ENCODE measurements at regions not wholly inside any gene's neighbourhood (a gene's known extent, or its start where the extent isn't known, plus 50 kb on each side); places are given as distances from the start of the nearest gene placed in this dataset.
"Not testable (repeated sequence)": the region's sequence is repeated elsewhere in the genome, so short reads cannot be mapped to it uniquely, and the experiment has no call there.

GRCh38 chr6:135707426-135707825, 144.1 kb upstream of the PDE7B start:
- no peaks in the 10 kb centered on the region for H3K27me3 Mint-ChIP-seq (ENCODE audit: low read depth)
- H3K4me3 Mint-ChIP-seq = no peak overlapping the region
- peaks cover 17% of the 10 kb centered on the region for H3K4me1 Mint-ChIP-seq (ENCODE audit: low read depth)
- ATAC-seq (replicated peaks in 1 of 2) (no peak), DNase-seq (no peak)
- H3K27ac Mint-ChIP-seq = no peak overlapping the region
- peaks cover 0 to 2% of the 10 kb centered on the region in 2 donors for H3K9me3 Mint-ChIP-seq
- no peaks in the 10 kb centered on the region for H3K36me3 Mint-ChIP-seq (ENCODE audit: insufficient read depth in 2 of 2)

GRCh38 chr6:135710042-135710441, 141.5 kb upstream of the PDE7B start:
- H3K36me3 Mint-ChIP-seq (ENCODE audit: insufficient read depth in 2 of 2) = no peaks in the 10 kb centered on the region
- ATAC-seq (replicated peaks in 1 of 2) = no peak
- H3K27me3 Mint-ChIP-seq (ENCODE audit: low read depth) = no peaks in the 10 kb centered on the region
- H3K4me3 Mint-ChIP-seq = no peak overlapping the region
- no peaks in the 10 kb centered on the region for H3K9me3 Mint-ChIP-seq
- H3K4me1 Mint-ChIP-seq (ENCODE audit: low read depth) = no peaks in the 10 kb centered on the region
- no peak overlapping the region for H3K27ac Mint-ChIP-seq
- no peak for DNase-seq

- Mint-ChIP-seq H3K4me3 (peak overlapping the region in 1 of 2 donors; percentile 19), H3K9me3 (peaks cover 16 to 17% of the 10 kb centered on the region in 2 donors), H3K27me3 (ENCODE audit: low read depth) (no peaks in the 10 kb centered on the region), H3K27ac (no peak overlapping the region), H3K36me3 (ENCODE audit: insufficient read depth in 2 of 2) (peaks cover 8 to 30% of the 10 kb centered on the region in 2 donors), H3K4me1 (ENCODE audit: low read depth) (peaks cover 5% of the 10 kb centered on the region)
- DNase-seq (no peak), ATAC-seq (replicated peaks in 1 of 2) (no peak)
Measured at GRCh38 chr6:135722190-135722589, 129.3 kb upstream of the PDE7B start.

GRCh38 chr6:135722679-135723078, 128.8 kb upstream of the PDE7B start:
- no peak for DNase-seq
- peaks cover 5% of the 10 kb centered on the region for H3K4me1 Mint-ChIP-seq (ENCODE audit: low read depth)
- H3K36me3 Mint-ChIP-seq (ENCODE audit: insufficient read depth in 2 of 2) = peaks cover 8 to 31% of the 10 kb centered on the region in 2 donors
- H3K9me3 Mint-ChIP-seq = peaks cover 16 to 17% of the 10 kb centered on the region in 2 donors
- H3K4me3 Mint-ChIP-seq = peak overlapping the region in 1 of 2 donors; percentile 19
- ATAC-seq (replicated peaks in 1 of 2) = peak; percentile 76 to 78
- no peak overlapping the region for H3K27ac Mint-ChIP-seq
- no peaks in the 10 kb centered on the region for H3K27me3 Mint-ChIP-seq (ENCODE audit: low read depth)

- no peaks in the 10 kb centered on the region for H3K4me1 Mint-ChIP-seq (ENCODE audit: low read depth)
- H3K4me3 Mint-ChIP-seq = no peak overlapping the region
- ATAC-seq (replicated peaks in 1 of 2) = no peak
Measured at GRCh38 chr6:135728589-135728988, 122.9 kb upstream of the PDE7B start.

GRCh38 chr6:135731116-135731515, 120.4 kb upstream of the PDE7B start:
- H3K9me3 Mint-ChIP-seq = peaks cover 1 to 4% of the 10 kb centered on the region in 2 donors
- peaks cover 5 to 7% of the 10 kb centered on the region in 2 donors for H3K36me3 Mint-ChIP-seq (ENCODE audit: insufficient read depth in 2 of 2)
- ATAC-seq (replicated peaks in 1 of 2) (no peak), DNase-seq (no peak)
- no peaks in the 10 kb centered on the region for H3K4me1 Mint-ChIP-seq (ENCODE audit: low read depth)
- H3K27me3 Mint-ChIP-seq (ENCODE audit: low read depth) = peaks cover 6% of the 10 kb centered on the region
- H3K4me3 Mint-ChIP-seq = no peak overlapping the region
- no peak overlapping the region for H3K27ac Mint-ChIP-seq

More at GRCh38 chr6:135728589-135728988, 122.9 kb upstream of the PDE7B start:
- DNase-seq = no peak
- Mint-ChIP-seq H3K27ac (no peak overlapping the region), H3K27me3 (ENCODE audit: low read depth) (peaks cover under 1% of the 10 kb centered on the region), H3K9me3 (peaks cover 9 to 13% of the 10 kb centered on the region in 2 donors), H3K36me3 (ENCODE audit: insufficient read depth in 2 of 2) (peaks cover 8 to 24% of the 10 kb centered on the region in 2 donors)

- not testable (repeated sequence) for ATAC-seq (replicated peaks in 1 of 2); H3K4me3 Mint-ChIP-seq; H3K9me3 Mint-ChIP-seq; DNase-seq; H3K4me1 Mint-ChIP-seq (ENCODE audit: low read depth); H3K36me3 Mint-ChIP-seq (ENCODE audit: insufficient read depth in 2 of 2); H3K27ac Mint-ChIP-seq
- H3K27me3 Mint-ChIP-seq (ENCODE audit: low read depth) = peaks cover 11% of the 10 kb centered on the region
Measured at GRCh38 chr6:135736351-135736750, 115.2 kb upstream of the PDE7B start.

- no peak overlapping the region for H3K4me3 Mint-ChIP-seq
- H3K36me3 Mint-ChIP-seq (ENCODE audit: insufficient read depth in 2 of 2) = peaks cover 0 to 2% of the 10 kb centered on the region in 2 donors
- ATAC-seq (replicated peaks in 1 of 2) (no peak), DNase-seq (no peak)
- no peak overlapping the region for H3K27ac Mint-ChIP-seq
- peaks cover 10% of the 10 kb centered on the region for H3K27me3 Mint-ChIP-seq (ENCODE audit: low read depth)
- H3K4me1 Mint-ChIP-seq (ENCODE audit: low read depth) = peaks cover 7% of the 10 kb centered on the region
- no peaks in the 10 kb centered on the region for H3K9me3 Mint-ChIP-seq
Measured at GRCh38 chr6:135738636-135739035, 112.9 kb upstream of the PDE7B start.

- ATAC-seq (replicated peaks in 1 of 2) (peak; percentile 13 to 55), DNase-seq (no peak)
- peaks cover 7% of the 10 kb centered on the region for H3K4me1 Mint-ChIP-seq (ENCODE audit: low read depth)
- peak overlapping the region; percentile 9 to 19 for H3K4me3 Mint-ChIP-seq
- H3K9me3 Mint-ChIP-seq = no peaks in the 10 kb centered on the region
- H3K27ac Mint-ChIP-seq = no peak overlapping the region
- H3K27me3 Mint-ChIP-seq (ENCODE audit: low read depth) = peaks cover 5% of the 10 kb centered on the region
- peaks cover 0 to 2% of the 10 kb centered on the region in 2 donors for H3K36me3 Mint-ChIP-seq (ENCODE audit: insufficient read depth in 2 of 2)
Measured at GRCh38 chr6:135739288-135739687, 112.2 kb upstream of the PDE7B start.

- Mint-ChIP-seq H3K9me3 (no peaks in the 10 kb centered on the region), H3K27ac (no peak overlapping the region), H3K27me3 (ENCODE audit: low read depth) (peaks cover 5% of the 10 kb centered on the region), H3K36me3 (ENCODE audit: insufficient read depth in 2 of 2) (peaks cover 0 to 2% of the 10 kb centered on the region in 2 donors), H3K4me3 (no peak overlapping the region), H3K4me1 (ENCODE audit: low read depth) (peaks cover 7% of the 10 kb centered on the region)
- ATAC-seq (replicated peaks in 1 of 2) (no peak), DNase-seq (no peak)
Measured at GRCh38 chr6:135740580-135740979, 110.9 kb upstream of the PDE7B start.

GRCh38 chr6:135743476-135743875, 108.0 kb upstream of the PDE7B start:
- H3K36me3 Mint-ChIP-seq (ENCODE audit: insufficient read depth in 2 of 2) = no peaks in the 10 kb centered on the region
- peaks cover 7% of the 10 kb centered on the region for H3K4me1 Mint-ChIP-seq (ENCODE audit: low read depth)
- H3K27ac Mint-ChIP-seq = no peak overlapping the region
- no peak for ATAC-seq (replicated peaks in 1 of 2)
- H3K27me3 Mint-ChIP-seq (ENCODE audit: low read depth) = peaks cover 5% of the 10 kb centered on the region
- DNase-seq = no peak
- H3K4me3 Mint-ChIP-seq = no peak overlapping the region
- H3K9me3 Mint-ChIP-seq = no peaks in the 10 kb centered on the region

- Mint-ChIP-seq H3K27ac (no peak overlapping the region), H3K4me3 (no peak overlapping the region), H3K9me3 (no peaks in the 10 kb centered on the region), H3K36me3 (ENCODE audit: insufficient read depth in 2 of 2) (no peaks in the 10 kb centered on the region), H3K27me3 (ENCODE audit: low read depth) (peaks cover under 1% of the 10 kb centered on the region), H3K4me1 (ENCODE audit: low read depth) (no peaks in the 10 kb centered on the region)
- ATAC-seq (replicated peaks in 1 of 2) (no peak), DNase-seq (no peak)
Measured at GRCh38 chr6:135748189-135748588, 103.3 kb upstream of the PDE7B start.

GRCh38 chr6:135750081-135750480, 101.4 kb upstream of the PDE7B start:
- Mint-ChIP-seq H3K36me3 (ENCODE audit: insufficient read depth in 2 of 2) (no peaks in the 10 kb centered on the region), H3K27me3 (ENCODE audit: low read depth) (peaks cover 5% of the 10 kb centered on the region), H3K27ac (no peak overlapping the region), H3K9me3 (no peaks in the 10 kb centered on the region), H3K4me1 (ENCODE audit: low read depth) (no peaks in the 10 kb centered on the region), H3K4me3 (no peak overlapping the region)
- no peak for DNase-seq
- ATAC-seq (replicated peaks in 1 of 2) = no peak

GRCh38 chr6:135753196-135753595, 98.3 kb upstream of the PDE7B start:
- DNase-seq (no peak), ATAC-seq (replicated peaks in 1 of 2) (no peak)
- H3K9me3 Mint-ChIP-seq = no peaks in the 10 kb centered on the region

More at GRCh38 chr6:135753196-135753595, 98.3 kb upstream of the PDE7B start:
- no peaks in the 10 kb centered on the region for H3K4me1 Mint-ChIP-seq (ENCODE audit: low read depth)
- no peak overlapping the region for H3K4me3 Mint-ChIP-seq
- no peak overlapping the region for H3K27ac Mint-ChIP-seq
- H3K36me3 Mint-ChIP-seq (ENCODE audit: insufficient read depth in 2 of 2) = no peaks in the 10 kb centered on the region
- H3K27me3 Mint-ChIP-seq (ENCODE audit: low read depth) = peaks cover 5% of the 10 kb centered on the region

Data from activated T-cell treated with anti-CD3 and anti-CD28 coated beads, Interleukin-2, amount 50 U/mL, for 72 hours (primary cell).